ENCODE measurements at regions not wholly inside any gene's neighbourhood (a gene's known extent, or its start where the extent isn't known, plus 50 kb on each side); places are given as distances from the start of the nearest gene placed in this dataset.

DNA sequence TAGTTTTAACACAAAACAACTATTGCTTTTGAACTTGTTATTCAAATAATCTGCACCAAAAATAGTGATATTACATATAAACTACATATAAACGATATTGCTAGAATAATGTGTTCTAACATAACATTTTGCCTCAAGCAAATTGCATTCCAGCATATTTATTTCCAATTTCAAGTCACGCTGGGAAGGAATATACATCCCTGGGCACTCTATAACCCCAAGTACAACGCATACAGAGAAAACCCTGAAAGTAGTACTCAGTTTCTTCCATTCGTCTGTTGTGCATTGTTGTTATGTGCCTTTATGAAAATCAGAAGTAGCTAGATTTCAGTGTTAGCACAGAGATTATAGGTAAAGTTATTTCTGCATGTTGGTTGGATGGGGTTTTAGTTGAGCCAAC lies 251.5 kb downstream of the TUSC7 start:
- TF ChIP-seq, protein P1, sequence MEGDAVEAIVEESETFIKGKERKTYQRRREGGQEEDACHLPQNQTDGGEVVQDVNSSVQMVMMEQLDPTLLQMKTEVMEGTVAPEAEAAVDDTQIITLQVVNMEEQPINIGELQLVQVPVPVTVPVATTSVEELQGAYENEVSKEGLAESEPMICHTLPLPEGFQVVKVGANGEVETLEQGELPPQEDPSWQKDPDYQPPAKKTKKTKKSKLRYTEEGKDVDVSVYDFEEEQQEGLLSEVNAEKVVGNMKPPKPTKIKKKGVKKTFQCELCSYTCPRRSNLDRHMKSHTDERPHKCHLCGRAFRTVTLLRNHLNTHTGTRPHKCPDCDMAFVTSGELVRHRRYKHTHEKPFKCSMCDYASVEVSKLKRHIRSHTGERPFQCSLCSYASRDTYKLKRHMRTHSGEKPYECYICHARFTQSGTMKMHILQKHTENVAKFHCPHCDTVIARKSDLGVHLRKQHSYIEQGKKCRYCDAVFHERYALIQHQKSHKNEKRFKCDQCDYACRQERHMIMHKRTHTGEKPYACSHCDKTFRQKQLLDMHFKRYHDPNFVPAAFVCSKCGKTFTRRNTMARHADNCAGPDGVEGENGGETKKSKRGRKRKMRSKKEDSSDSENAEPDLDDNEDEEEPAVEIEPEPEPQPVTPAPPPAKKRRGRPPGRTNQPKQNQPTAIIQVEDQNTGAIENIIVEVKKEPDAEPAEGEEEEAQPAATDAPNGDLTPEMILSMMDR (IDR thresholded peaks at IDR 0.05 in 8 of 11, conservative IDR thresholded peaks at IDR 0.05 in 3 of 11), result no peak
- no peak for TF ChIP-seq POLR2A (IDR thresholded peaks at IDR 0.05)

Data from spleen (tissue), 7 donors.